ENCODE measurements at regions not wholly inside any gene's neighbourhood (a gene's known extent, or its start where the extent isn't known, plus 50 kb on each side); places are given as distances from the start of the nearest gene placed in this dataset.

GRCh38 chr20:53819973-53820451 lies 226.4 kb upstream of the ZNF217 start:
- TF ChIP-seq, protein P1, sequence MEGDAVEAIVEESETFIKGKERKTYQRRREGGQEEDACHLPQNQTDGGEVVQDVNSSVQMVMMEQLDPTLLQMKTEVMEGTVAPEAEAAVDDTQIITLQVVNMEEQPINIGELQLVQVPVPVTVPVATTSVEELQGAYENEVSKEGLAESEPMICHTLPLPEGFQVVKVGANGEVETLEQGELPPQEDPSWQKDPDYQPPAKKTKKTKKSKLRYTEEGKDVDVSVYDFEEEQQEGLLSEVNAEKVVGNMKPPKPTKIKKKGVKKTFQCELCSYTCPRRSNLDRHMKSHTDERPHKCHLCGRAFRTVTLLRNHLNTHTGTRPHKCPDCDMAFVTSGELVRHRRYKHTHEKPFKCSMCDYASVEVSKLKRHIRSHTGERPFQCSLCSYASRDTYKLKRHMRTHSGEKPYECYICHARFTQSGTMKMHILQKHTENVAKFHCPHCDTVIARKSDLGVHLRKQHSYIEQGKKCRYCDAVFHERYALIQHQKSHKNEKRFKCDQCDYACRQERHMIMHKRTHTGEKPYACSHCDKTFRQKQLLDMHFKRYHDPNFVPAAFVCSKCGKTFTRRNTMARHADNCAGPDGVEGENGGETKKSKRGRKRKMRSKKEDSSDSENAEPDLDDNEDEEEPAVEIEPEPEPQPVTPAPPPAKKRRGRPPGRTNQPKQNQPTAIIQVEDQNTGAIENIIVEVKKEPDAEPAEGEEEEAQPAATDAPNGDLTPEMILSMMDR (IDR thresholded peaks at IDR 0.05), result no peak
- TF ChIP-seq POLR2A (IDR thresholded peaks at IDR 0.05), result no peak

Data from right lobe of liver (tissue), 4 donors.